Right atrium auricular region (tissue), 2 donors: ENCODE measurements at regions not wholly inside any gene's neighbourhood (a gene's known extent, or its start where the extent isn't known, plus 50 kb on each side); places are given as distances from the start of the nearest gene placed in this dataset.
"Not testable (repeated sequence)": the region's sequence is repeated elsewhere in the genome, so short reads cannot be mapped to it uniquely, and the experiment has no call there.

Experiments used
- DNase-seq: peaks from one replicate; pipeline ENCODE4 v3.0.0-alpha.2; 2019; ENCODE audit warnings: low spot score
- H3K27ac ChIP-seq, 2 donors: fragments of 200-600 bp; sonication (generic); 1 replicate in 1 of 2; 2 replicates in 1 of 2; pipeline ENCODE4 v1.5.1; 2016 to 2019
- H3K27me3 ChIP-seq, 2 donors: fragments of 200-600 bp; sonication (generic); one replicate each; pipeline versions ENCODE4 v1.5.1 to v1.6.0; 2017 to 2019
- H3K36me3 ChIP-seq: fragments of 200-600 bp; sonication (generic); one replicate; pipeline ENCODE4 v1.5.1; 2016
- H3K4me1 ChIP-seq, 2 donors: fragments of 200-600 bp; sonication (generic); one replicate each; pipeline versions ENCODE4 v1.5.1 to v1.6.0; 2017 to 2019
- H3K4me3 ChIP-seq, 2 donors: fragments of 200-600 bp; sonication (generic); 1 replicate in 1 of 2; 2 replicates in 1 of 2; pipeline ENCODE4 v1.5.1; 2017 to 2019; ENCODE audit warnings: mild to moderate bottlenecking in 1 of 2, moderate library complexity in 1 of 2
- H3K9me3 ChIP-seq, 2 donors: fragments of 200-600 bp; sonication (generic); one replicate each; pipeline ENCODE4 v1.5.1; 2019
- CTCF ChIP-seq, 2 donors: fragments of 200-600 bp; sonication (generic); IDR thresholded peaks; one replicate each; pipeline ENCODE4 v1.5.1; 2019; ENCODE audit warnings: antibody characterized with exemption in 2 of 2

- Histone ChIP-seq H3K4me1 (no peaks in the 10 kb centered on the region), H3K27ac (no peak overlapping the region), H3K27me3 (no peaks in the 10 kb centered on the region), H3K9me3 (peaks cover 0 to 4% of the 10 kb centered on the region in 2 donors), H3K4me3 (no peak overlapping the region), H3K36me3 (no peaks in the 10 kb centered on the region)
- TF ChIP-seq CTCF (IDR thresholded peaks at IDR 0.05), result no peak
- no peak for DNase-seq
Measured at GRCh38 chr2:116153729-116154128, 1660.8 kb upstream of the DDX18 start.

DNA sequence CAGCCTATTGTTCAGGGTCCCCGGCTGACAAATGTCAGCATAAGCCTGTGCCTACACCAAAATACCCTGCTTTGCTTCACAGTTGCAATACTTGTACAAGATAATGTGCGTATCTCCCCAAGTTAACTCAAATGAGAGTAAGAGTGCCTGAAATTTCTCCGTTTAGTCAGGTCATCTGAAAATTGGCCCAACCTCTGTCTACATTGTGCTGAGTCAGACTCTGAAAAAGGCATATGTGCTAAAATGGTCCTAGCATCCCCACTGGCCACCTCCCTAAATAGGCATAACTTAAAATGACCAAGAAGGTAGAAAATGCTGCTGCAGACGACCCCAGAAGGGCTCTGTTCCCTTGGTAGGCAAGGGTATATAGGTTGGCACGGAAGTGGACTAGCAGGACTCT, 1653.8 kb upstream of the DDX18 start:
- no peak for DNase-seq
- H3K27me3 ChIP-seq, result no peaks in the 10 kb centered on the region
- H3K36me3 ChIP-seq, result no peaks in the 10 kb centered on the region
- no peak overlapping the region for H3K27ac ChIP-seq
- no peak for TF ChIP-seq CTCF (IDR thresholded peaks at IDR 0.05)
- H3K9me3 ChIP-seq, result peaks cover 0 to 24% of the 10 kb centered on the region in 2 donors
- no peak overlapping the region for H3K4me3 ChIP-seq
- no peaks in the 10 kb centered on the region for H3K4me1 ChIP-seq

DNA sequence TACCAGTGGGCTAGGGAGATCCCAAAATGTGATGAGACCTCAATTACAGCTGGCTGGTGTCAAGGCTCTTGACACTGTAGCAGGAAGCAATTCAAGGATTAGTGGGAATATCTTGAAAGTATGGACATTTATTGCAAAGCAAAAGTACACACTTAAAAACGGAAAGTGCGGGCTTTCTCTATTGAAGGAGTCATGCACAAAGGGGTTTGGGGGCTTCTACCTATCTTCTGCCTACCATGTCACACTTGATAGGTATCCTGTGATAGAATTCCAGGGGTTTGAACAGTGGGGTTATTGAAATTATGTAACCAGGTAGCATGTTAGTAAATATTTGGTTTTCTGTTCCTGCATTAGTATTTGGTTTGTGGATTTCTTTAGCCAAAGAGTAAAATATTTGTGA, 1652.1 kb upstream of the DDX18 start:
- H3K36me3 ChIP-seq, result no peaks in the 10 kb centered on the region
- H3K4me3 ChIP-seq, result no peak overlapping the region
- H3K27me3 ChIP-seq, result no peaks in the 10 kb centered on the region
- DNase-seq, result no peak
- peaks cover 0 to 20% of the 10 kb centered on the region in 2 donors for H3K9me3 ChIP-seq
- no peaks in the 10 kb centered on the region for H3K4me1 ChIP-seq
- H3K27ac ChIP-seq, result no peak overlapping the region
- no peak for TF ChIP-seq CTCF (IDR thresholded peaks at IDR 0.05)

- no peak overlapping the region for H3K27ac ChIP-seq
- no peak for TF ChIP-seq CTCF (IDR thresholded peaks at IDR 0.05)
- no peaks in the 10 kb centered on the region for H3K4me1 ChIP-seq
- DNase-seq, result no peak
- no peaks in the 10 kb centered on the region for H3K36me3 ChIP-seq
- H3K4me3 ChIP-seq, result no peak overlapping the region
- H3K9me3 ChIP-seq, result peaks cover 0 to 20% of the 10 kb centered on the region in 2 donors
- H3K27me3 ChIP-seq, result no peaks in the 10 kb centered on the region
Measured at GRCh38 chr2:116167107-116167506, 1647.4 kb upstream of the DDX18 start.

DNA sequence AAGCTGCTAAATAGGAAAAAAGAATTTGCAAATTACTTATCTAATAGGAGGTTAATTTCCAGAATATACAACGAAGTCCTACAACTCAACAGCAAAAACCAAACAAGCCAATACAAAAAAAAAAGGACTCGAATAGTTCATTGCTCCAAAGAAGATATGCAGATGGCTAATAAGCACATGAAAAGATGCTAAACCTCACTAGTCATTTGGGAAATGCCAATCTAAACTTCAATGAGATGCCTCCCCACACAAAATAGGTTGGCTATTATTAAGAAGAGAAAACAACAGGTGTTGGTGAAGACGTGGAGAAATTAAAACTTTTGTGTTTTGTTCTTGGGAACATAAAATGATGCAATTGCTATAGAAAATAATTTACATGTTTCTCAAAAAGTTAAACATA, 1634.4 kb upstream of the DDX18 start:
- no peak for DNase-seq
- H3K27me3 ChIP-seq, result no peaks in the 10 kb centered on the region
- H3K9me3 ChIP-seq, result no peaks in the 10 kb centered on the region
- H3K4me1 ChIP-seq, result no peaks in the 10 kb centered on the region
- TF ChIP-seq CTCF (IDR thresholded peaks at IDR 0.05), result no peak
- no peak overlapping the region for H3K27ac ChIP-seq
- no peaks in the 10 kb centered on the region for H3K36me3 ChIP-seq
- H3K4me3 ChIP-seq, result no peak overlapping the region

DNA sequence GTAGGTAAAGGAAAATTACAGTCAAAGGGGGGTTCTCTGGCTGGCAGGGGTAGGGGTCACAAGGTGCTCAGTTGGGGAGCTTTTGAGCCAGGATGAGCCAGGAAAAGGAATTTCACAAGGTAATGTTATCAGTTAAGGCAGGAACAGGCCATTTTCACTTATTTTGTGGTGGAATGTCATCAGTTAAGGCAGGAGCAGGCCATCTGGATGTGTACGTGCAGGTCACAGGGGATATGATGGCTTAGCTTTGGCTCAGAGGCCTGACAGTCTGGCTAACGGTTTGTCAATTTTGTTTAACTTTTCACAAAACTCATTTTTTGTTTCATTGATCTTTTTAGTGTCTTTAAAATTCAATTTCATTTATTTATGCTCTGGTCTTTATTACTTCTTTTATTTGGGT, 1623.8 kb upstream of the DDX18 start:
- peaks cover 0 to 14% of the 10 kb centered on the region in 2 donors for H3K9me3 ChIP-seq
- H3K27ac ChIP-seq, result not testable (repeated sequence)

More for the DNA sequence above, 1623.8 kb upstream of the DDX18 start:
- H3K36me3 ChIP-seq, H3K27me3 ChIP-seq, DNase-seq, H3K4me3 ChIP-seq, H3K4me1 ChIP-seq: not testable (repeated sequence)
